ENCODE measurements at regions not wholly inside any gene's neighbourhood (a gene's known extent, or its start where the extent isn't known, plus 50 kb on each side); places are given as distances from the start of the nearest gene placed in this dataset.

DNA sequence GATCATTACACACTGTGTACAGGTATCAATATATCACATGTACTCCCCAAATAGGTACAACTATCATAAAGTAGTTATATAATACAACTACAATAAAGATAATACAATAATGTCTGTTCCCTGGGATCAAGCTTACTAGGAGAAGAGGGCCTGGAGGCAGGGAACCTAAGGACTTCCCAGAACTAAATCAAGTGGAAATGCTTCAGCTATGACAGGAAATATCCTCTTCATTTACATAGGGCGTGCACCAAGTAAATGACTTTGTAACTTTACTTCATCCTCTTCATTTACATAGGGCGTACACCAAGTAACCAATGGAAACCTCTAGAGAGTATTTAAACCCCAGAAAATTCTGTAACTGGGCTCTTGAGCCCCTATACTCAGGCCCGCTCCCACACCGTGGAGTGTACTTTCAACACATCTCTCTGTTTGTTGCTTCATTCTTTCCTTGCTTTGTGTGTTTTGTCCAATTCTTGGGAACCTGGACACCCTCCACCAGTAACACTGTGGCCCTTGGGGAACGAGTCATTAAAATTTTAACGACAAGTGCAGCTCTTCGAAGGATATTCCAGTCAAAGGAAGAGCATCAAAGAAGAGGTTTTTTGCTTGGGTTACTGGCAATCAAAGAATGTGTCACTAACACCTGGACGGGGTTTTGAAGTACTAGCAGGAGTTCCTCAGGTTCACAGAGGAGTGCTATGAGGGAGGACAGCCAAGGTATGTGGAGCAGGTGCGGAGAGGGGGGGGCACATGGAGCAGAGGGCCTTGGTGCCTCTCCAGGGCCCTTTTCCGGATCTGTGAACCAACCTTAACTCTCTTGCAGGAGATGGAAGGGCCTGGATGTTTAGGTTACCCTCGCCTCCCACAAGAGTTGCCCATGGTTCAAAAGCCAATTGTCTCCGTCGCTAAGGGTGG lies 106.6 kb upstream of the DAP start:
- Histone ChIP-seq H2AK5ac (ENCODE audit: low read depth, low read length) (no peak overlapping the region), H3K4me2 (ENCODE audit: insufficient read depth in 1 of 2, low read depth in 2 of 2, low read length in 2 of 2) (no peak overlapping the region), H3K4me3 (ENCODE audit: extremely low read depth in 1 of 4, insufficient read depth in 2 of 4, low read depth in 3 of 4, low read length in 4 of 4) (no peak overlapping the region), H3K79me1 (ENCODE audit: low read depth, low read length) (no peaks in the 10 kb centered on the region), H3K18ac (ENCODE audit: extremely low read depth, low read length) (no peak overlapping the region), H2BK12ac (ENCODE audit: low read depth, low read length) (no peak overlapping the region), H3K9ac (replicated peaks in 1 of 4; ENCODE audit: extremely low read depth in 1 of 4, low read depth in 3 of 4, low read length in 3 of 4) (no peak overlapping the region), H2BK5ac (ENCODE audit: low read depth, low read length) (no peak overlapping the region), H4K5ac (ENCODE audit: insufficient read length, low read depth, low read length) (no peak overlapping the region), H3K79me2 (ENCODE audit: control insufficient read depth in 1 of 2, insufficient read depth in 2 of 2, low read length in 2 of 2) (no peaks in the 10 kb centered on the region), H4K20me1 (replicated peaks in 1 of 2; ENCODE audit: control insufficient read depth in 1 of 2, insufficient read depth in 2 of 2, low read length in 2 of 2) (no peaks in the 10 kb centered on the region), H3K36me3 (ENCODE audit: control insufficient read depth in 2 of 4, insufficient read depth in 4 of 4, low read length in 3 of 4) (no peaks in the 10 kb centered on the region), H2AFZ (ENCODE audit: low read length) (no peak overlapping the region), H3K4me1 (replicated peaks in 1 of 4; ENCODE audit: control insufficient read depth in 3 of 4, insufficient read depth in 4 of 4, low read length in 3 of 4) (no peaks in the 10 kb centered on the region), H3K56ac (replicated peaks; ENCODE audit: insufficient read length, low read depth, low read length) (no peak overlapping the region), H4K91ac (replicated peaks; ENCODE audit: insufficient read length, low read length) (no peak overlapping the region), H3K23me2 (ENCODE audit: low read depth, low read length) (no peaks in the 10 kb centered on the region; the same call in 1 of the 2 replicates), H3K14ac (ENCODE audit: insufficient read length) (no peak overlapping the region), H3K23ac (ENCODE audit: insufficient read length) (no peak overlapping the region), H3K27ac (ENCODE audit: low read depth, low read length) (no peak overlapping the region), H2BK15ac (ENCODE audit: low read length) (no peak overlapping the region), H2BK20ac (ENCODE audit: low read length) (no peak overlapping the region), H3K9me3 (ENCODE audit: insufficient read depth in 2 of 2, low read depth in 1 of 2, low read length in 1 of 2) (no peaks in the 10 kb centered on the region), H3K4ac (replicated peaks; ENCODE audit: insufficient read length, low read depth, low read length) (no peak overlapping the region), H4K8ac (ENCODE audit: extremely low read depth, insufficient read depth, low read length) (no peak overlapping the region), H2BK120ac (replicated peaks; ENCODE audit: low read depth, low read length) (no peak overlapping the region), H3K27me3 (replicated peaks in 1 of 4; ENCODE audit: control insufficient read depth in 3 of 4, extremely low read depth in 1 of 4, insufficient read depth in 3 of 4, low read length in 3 of 4) (no peaks in the 10 kb centered on the region)
- TF ChIP-seq TAF7 (optimal IDR thresholded peaks at IDR 0.05; ENCODE audit: borderline replicate concordance, low read depth, low read length), result no peak
- FAIRE-seq (no peak), DNase-seq (ENCODE audit: low read depth in 1 of 2, low spot score in 2 of 2) (no peak)
- ChIA-PET CTCF (ENCODE audit: partially characterized antibody) (interaction anchor here (0.6 to 2.0 kb wide), 23 partner anchors 8 to 1570 kb away, joined by 3 to 38 read pairs (median 4); no protein-coding TSS in a partner anchor), POLR2A (ENCODE audit: partially characterized antibody) (interaction anchor here (2.2 kb wide), 1 partner anchor 10 kb away, joined by 5 read pairs; no protein-coding TSS in a partner anchor)
- WGBS, 2 experiments (ENCODE audit: extremely low coverage in 1 of 2, insufficient coverage in 1 of 2, insufficient read length in 1 of 2, insufficient replicate concordance in 2 of 2, low coverage in 1 of 2, low lambda C conversion rate in 2 of 2, missing lambda C conversion rate in 1 of 2), result 86% methylated on average over 13 of the region's 13 CpGs; no CpG with 5 or more reads in 1 of the 2 experiments

Data from H1 (cell line).